K562 (cell line): ENCODE measurements at regions not wholly inside any gene's neighbourhood (a gene's known extent, or its start where the extent isn't known, plus 50 kb on each side); places are given as distances from the start of the nearest gene placed in this dataset.

Source experiments
- ATAC-seq: fragments of 200-7000 bp; cut with Tn5 transposase; 3 replicates; pipeline ENCODE4 v1.9.1; 2020; ENCODE audit warnings: moderate library complexity
- BruUV-seq: library from RNA; stranded (reverse); fragments of 400-500 nt; replicated peaks from 2 replicates; lab custom pipeline; 2021; lab: Mats Ljungman, UMichigan
- CTCF ChIA-PET: fragments of 300-600 bp; formaldehyde crosslinking; extraction: SDS; loops from one replicate; lab custom pipeline; 2021; ENCODE audit warnings: low intra/inter-chr PET ratio; lab: Yijun Ruan, JAX
- POLR2A ChIA-PET: fragments of 300-600, 350-650 bp; sonication (Branson Sonifier 250); formaldehyde crosslinking; extraction: SDS; loops from one replicate; lab custom pipeline; 2021; ENCODE audit warnings: antibody characterized with exemption, inconsistent platforms; lab: Yijun Ruan, JAX
- DNase-seq, 4 experiments: peaks; one replicate each; pipeline versions ENCODE4 v3.0.0 to v3.0.0-alpha.2; 2011 to 2018; ENCODE audit warnings: low spot score in 3 of 4, mixed read lengths in 3 of 4; ENCODE audit errors: extremely low read depth in 1 of 4
- FAIRE-seq: peaks from 2 replicates; lab custom pipeline; 2011; peaks lifted over from hg19 to GRCh38; lab: Jason Lieb, UNC
- H2AFZ ChIP-seq: 2 replicates; pipeline ENCODE4 v1.6.0; 2011; ENCODE audit warnings: low read depth, low read length, control low read depth, inconsistent platforms
- H3K27ac ChIP-seq: fragments of 200-600 bp; 3 replicates; pipeline ENCODE4 v1.8.0; 2011; ENCODE audit warnings: low read depth, mild to moderate bottlenecking, control low read depth, inconsistent platforms, low read length, moderate library complexity, mixed read lengths; ENCODE audit errors: extremely low read depth
- H3K27me3 ChIP-seq, 2 experiments: fragments of 300-600 bp in 1 of 2; 2 replicates in 1 of 2; 3 replicates in 1 of 2; pipeline versions ENCODE4 v1.6.0 to v1.8.0; 2011; ENCODE audit warnings: inconsistent platforms in 2 of 2, low read length in 2 of 2, mild to moderate bottlenecking in 1 of 2, mixed read lengths in 1 of 2, moderate library complexity in 1 of 2; ENCODE audit not compliant: control insufficient read depth in 2 of 2, insufficient read depth in 2 of 2
- H3K36me3 ChIP-seq: fragments of 300-600 bp; 3 replicates; pipeline ENCODE4 v1.8.0; 2011; ENCODE audit warnings: mild to moderate bottlenecking, low read length, inconsistent platforms; ENCODE audit not compliant: control insufficient read depth, insufficient read depth
- H3K4me1 ChIP-seq, 2 experiments: fragments of 200-600 bp in 1 of 2; replicated peaks in 1 of 2; 2 replicates in 1 of 2; 3 replicates in 1 of 2; pipeline versions ENCODE4 v1.5.1 to v1.8.0; 2011; ENCODE audit warnings: inconsistent platforms in 2 of 2, low read length in 2 of 2, mild to moderate bottlenecking in 1 of 2, mixed read lengths in 1 of 2, moderate library complexity in 1 of 2; ENCODE audit not compliant: control insufficient read depth in 2 of 2, insufficient read depth in 2 of 2
- H3K4me2 ChIP-seq: 2 replicates; pipeline ENCODE4 v1.6.1; 2011; ENCODE audit warnings: low read length, control low read depth, inconsistent platforms, mixed read lengths; ENCODE audit not compliant: insufficient read depth
- H3K4me3 ChIP-seq: fragments of 200-600 bp; sonication (generic), shearing (Covaris generic); 2 replicates; pipeline ENCODE4 v1.5.1; 2016; ENCODE audit warnings: control low read depth, inconsistent platforms
- H3K79me2 ChIP-seq: fragments of 200-600 bp; 3 replicates; pipeline ENCODE4 v1.8.0; 2011; ENCODE audit warnings: low read length, inconsistent platforms; ENCODE audit not compliant: control insufficient read depth, insufficient read depth
- H3K9ac ChIP-seq, 2 experiments: 2 replicates each; pipeline versions ENCODE4 v1.6.0 to v1.6.1; 2011; ENCODE audit warnings: low read depth in 2 of 2, low read length in 2 of 2, control low read depth in 1 of 2, inconsistent platforms in 1 of 2, mild to moderate bottlenecking in 1 of 2, mixed read lengths in 1 of 2; ENCODE audit not compliant: insufficient read depth in 1 of 2
- H3K9me1 ChIP-seq: one replicate; pipeline ENCODE4 v1.6.0; 2011; ENCODE audit warnings: inconsistent platforms, mild to moderate bottlenecking, low read length, moderate library complexity; ENCODE audit not compliant: control insufficient read depth, insufficient read depth
- H3K9me3 ChIP-seq: replicated peaks from 2 replicates; pipeline ENCODE4 v1.5.1; 2011; ENCODE audit warnings: low read depth, low read length, inconsistent platforms; ENCODE audit not compliant: control insufficient read depth, insufficient read depth
- H4K20me1 ChIP-seq: replicated peaks from 2 replicates; pipeline ENCODE4 v1.6.1; 2011; ENCODE audit warnings: low read length, inconsistent platforms, mixed read lengths; ENCODE audit not compliant: control insufficient read depth, insufficient read depth
- DLX4 ChIP-seq: fragments of 250-450 bp; sonication (Bioruptor Pico); IDR thresholded peaks from 2 replicates; pipeline ENCODE4 v1.6.1; 2021; ENCODE audit warnings: mild to moderate bottlenecking
- E2F5 ChIP-seq: sonication (generic); formaldehyde crosslinking; IDR thresholded peaks from 2 replicates; pipeline ENCODE4 v1.8.0; 2022; ENCODE audit warnings: mild to moderate bottlenecking, missing genetic modification reagents
- NEUROD1 ChIP-seq: fragments of 150-350 bp; IDR thresholded peaks from 2 replicates; pipeline ENCODE4 v1.6.1; 2014; ENCODE audit warnings: borderline replicate concordance, low read length, low read depth; ENCODE audit not compliant: partially characterized antibody
- RBM22 ChIP-seq: fragments of 200-400 bp; formaldehyde crosslinking; IDR thresholded peaks from 2 replicates; pipeline ENCODE4 v1.6.1; 2018; ENCODE audit warnings: low read length, low read depth; ENCODE audit not compliant: poor library complexity, severe bottlenecking
- SMAD4 ChIP-seq: fragments of 250-450 bp; sonication (Bioruptor Pico); conservative IDR thresholded peaks from 2 replicates; pipeline ENCODE4 v1.8.0; 2021; ENCODE audit warnings: inconsistent platforms, mild to moderate bottlenecking, moderate library complexity
- TRIM28 ChIP-seq: fragments of 450-650 bp; IDR thresholded peaks from 2 replicates; pipeline ENCODE4 v1.6.1; 2017
- ZBTB9 ChIP-seq: fragments of 450-650 bp; formaldehyde crosslinking; IDR thresholded peaks from 2 replicates; pipeline ENCODE4 v1.4.0; 2020; ENCODE audit warnings: mild to moderate bottlenecking, moderate library complexity
- ZHX1 ChIP-seq: fragments of 150-350 bp; conservative IDR thresholded peaks from 2 replicates; pipeline ENCODE4 v1.6.1; 2014; ENCODE audit warnings: low read length
- ZNF766 ChIP-seq: fragments of 200-800 bp; sonication (Bioruptor generic); conservative IDR thresholded peaks from 2 replicates; pipeline ENCODE4 v1.6.1; 2016; ENCODE audit warnings: missing genetic modification characterization, missing compliant biosample characterization
- WGBS: fragments of 100-300 bp; shearing (Covaris generic); methylation state at CpG from one replicate; pipeline ENCODE4 v1.1.6; 2016; ENCODE audit warnings: low coverage, mixed read lengths; ENCODE audit not compliant: insufficient coverage; ENCODE audit errors: missing lambda C conversion rate; 5-methylcytosine and 5-hydroxymethylcytosine counted together
- in situ Hi-C: fragments of 300-500 bp; cut with MboI; formaldehyde crosslinking; loops from 4 replicates; pipeline ENCODE4 v1.15.0; 2018; ENCODE audit warnings: inconsistent platforms, mixed read lengths
- intact Hi-C: fragments of 100-400 bp; cut with micrococcal nuclease; formaldehyde crosslinking; loops from 2 replicates; pipeline ENCODE4 v1.14.2; 2022

GRCh38 chr3:188057124-188057523 is 96.8 kb upstream of the LPP start:
- intact Hi-C loops: no loop called here
- no peak overlapping the region for H3K9ac ChIP-seq
- no peak overlapping the region for H3K27ac ChIP-seq
- POLR2A ChIA-PET: no interaction called here
- H3K4me1 ChIP-seq: no peaks in the 10 kb centered on the region
- 0% methylated on average over 3 of the region's 3 CpGs for WGBS
- TF ChIP-seq TRIM28 (no peak), SMAD4 (CRISPR knock-in tag) (no peak)
- TF ChIP-seq, all 486 proteins: peak for 0
- no peak for ATAC-seq
- H3K79me2 ChIP-seq: no peaks in the 10 kb centered on the region
- no peak for FAIRE-seq
- no peaks in the 10 kb centered on the region for H4K20me1 ChIP-seq
- H3K36me3 ChIP-seq: no peaks in the 10 kb centered on the region
- CTCF ChIA-PET: no interaction called here
- no peaks in the 10 kb centered on the region for H3K9me1 ChIP-seq
- no peak for DNase-seq
- no peaks in the 10 kb centered on the region for H3K9me3 ChIP-seq
- H3K4me2 ChIP-seq: no peak overlapping the region
- H3K4me3 ChIP-seq: no peak overlapping the region
- no TSS peak for BruUV-seq
- in situ Hi-C loops: no loop called here
- H3K27me3 ChIP-seq: peaks cover 0 to 6% of the 10 kb centered on the region in 2 experiments; a peak in 1 of 5 replicates
- no peak overlapping the region for H2AFZ ChIP-seq

GRCh38 chr3:188058569-188059184 is 95.3 kb upstream of the LPP start:
- no TSS peak for BruUV-seq
- Histone ChIP-seq H3K27me3 (no peaks in the 10 kb centered on the region; a peak in 1 of 5 replicates), H3K9ac (no peak overlapping the region), H3K27ac (no peak overlapping the region), H3K79me2 (no peaks in the 10 kb centered on the region), H3K36me3 (no peaks in the 10 kb centered on the region), H4K20me1 (no peaks in the 10 kb centered on the region), H3K4me1 (no peaks in the 10 kb centered on the region), H3K9me1 (no peaks in the 10 kb centered on the region), H3K4me2 (no peak overlapping the region), H2AFZ (no peak overlapping the region), H3K4me3 (no peak overlapping the region), H3K9me3 (no peaks in the 10 kb centered on the region)
- intact Hi-C loops: no loop called here
- 0% methylated on average over 5 of the region's 5 CpGs for WGBS
- POLR2A ChIA-PET: interaction anchor here (1.4 kb wide), 1 partner anchor 8 kb away, joined by 4 read pairs; no protein-coding TSS in a partner anchor
- DNase-seq (no peak), ATAC-seq (no peak), FAIRE-seq (no peak)
- in situ Hi-C loops: no loop called here
- CTCF ChIA-PET: no interaction called here
- TF ChIP-seq ZHX1 (no peak), DLX4 (no peak), ZBTB9 (no peak), ZNF766 (no peak), RBM22 (no peak), NEUROD1 (no peak), E2F5 (CRISPR knock-in tag) (no peak)
